ENCODE measurements at regions not wholly inside any gene's neighbourhood (a gene's known extent, or its start where the extent isn't known, plus 50 kb on each side); places are given as distances from the start of the nearest gene placed in this dataset.

DNA sequence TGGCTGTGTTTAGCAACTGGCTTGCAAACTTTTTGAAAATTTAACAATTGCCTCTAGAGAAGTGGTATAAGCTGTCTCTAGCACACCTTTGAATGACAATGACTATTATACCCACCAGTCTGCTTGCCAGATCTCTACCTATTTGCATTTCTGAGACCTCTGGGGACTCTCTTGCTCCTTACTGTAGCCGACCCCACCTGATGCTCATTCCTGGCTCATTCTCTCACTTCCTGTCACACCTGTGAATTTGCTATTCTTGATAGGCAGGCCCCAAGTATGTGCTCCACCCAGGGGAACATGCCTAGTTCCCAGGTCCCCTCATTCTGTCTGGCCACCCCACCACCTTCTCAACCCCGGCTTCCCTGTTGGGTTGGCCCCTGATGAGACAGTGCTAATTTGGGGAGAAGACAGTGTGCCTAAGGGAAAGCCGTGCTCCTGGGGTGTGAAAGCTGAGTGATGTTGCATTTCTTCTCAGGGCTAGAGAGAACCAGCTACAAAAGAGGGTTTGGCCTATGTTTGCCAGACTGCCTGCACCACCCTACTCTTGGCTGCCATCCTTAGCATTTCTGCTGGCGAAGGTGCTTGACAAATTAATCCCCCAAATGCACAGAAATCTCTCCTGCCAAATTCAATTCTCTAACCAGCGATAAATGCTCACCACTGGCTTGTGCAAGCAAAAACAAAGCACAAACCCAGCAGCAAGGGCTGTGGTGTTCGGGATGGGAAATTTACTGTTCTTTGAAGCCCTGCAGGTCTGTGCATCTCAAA lies 138.2 kb downstream of the RPS24 start:
- ATAC-seq (replicated peaks), result no peak
- DNase-seq, result no peak
- Mint-ChIP-seq H3K9me3 (no peaks in the 10 kb centered on the region), H3K27me3 (peaks cover 6 to 13% of the 10 kb centered on the region in 2 donors), H3K27ac (no peak overlapping the region), H3K4me3 (no peak overlapping the region), H3K36me3 (no peaks in the 10 kb centered on the region), H3K4me1 (no peaks in the 10 kb centered on the region)

DNA sequence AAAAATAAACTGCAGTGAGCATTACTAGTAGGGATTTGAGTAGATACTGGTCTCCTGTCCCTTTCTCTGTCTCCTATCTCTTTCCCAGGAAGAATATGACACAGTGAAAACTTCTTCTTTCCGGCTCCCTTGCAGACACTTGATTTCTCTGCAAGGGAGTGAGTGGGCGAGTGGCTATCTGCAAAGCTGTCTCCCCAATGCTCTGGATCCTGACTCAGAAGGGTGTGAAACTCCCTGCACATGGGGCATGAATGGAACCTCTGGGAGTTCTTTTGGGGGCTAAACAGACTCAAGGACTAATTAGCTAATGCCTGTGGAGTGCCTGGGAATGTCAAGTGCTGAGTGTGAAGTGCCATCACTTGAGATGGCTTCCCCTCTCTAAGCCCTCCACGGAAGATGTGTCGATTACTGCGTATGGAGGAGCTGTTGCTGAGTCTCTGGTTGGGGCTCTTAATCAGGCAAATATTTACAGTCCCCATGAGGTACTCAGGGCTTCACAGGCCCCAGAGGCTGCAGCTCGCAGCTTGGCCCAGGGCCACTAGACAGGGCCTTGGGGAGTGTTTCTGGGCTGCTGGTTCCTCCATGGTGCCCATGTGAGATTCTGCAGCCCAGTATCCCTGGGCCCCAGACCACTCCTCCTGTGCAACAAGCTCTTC lies 139.8 kb downstream of the RPS24 start:
- H3K27ac Mint-ChIP-seq, result no peak overlapping the region

DNA sequence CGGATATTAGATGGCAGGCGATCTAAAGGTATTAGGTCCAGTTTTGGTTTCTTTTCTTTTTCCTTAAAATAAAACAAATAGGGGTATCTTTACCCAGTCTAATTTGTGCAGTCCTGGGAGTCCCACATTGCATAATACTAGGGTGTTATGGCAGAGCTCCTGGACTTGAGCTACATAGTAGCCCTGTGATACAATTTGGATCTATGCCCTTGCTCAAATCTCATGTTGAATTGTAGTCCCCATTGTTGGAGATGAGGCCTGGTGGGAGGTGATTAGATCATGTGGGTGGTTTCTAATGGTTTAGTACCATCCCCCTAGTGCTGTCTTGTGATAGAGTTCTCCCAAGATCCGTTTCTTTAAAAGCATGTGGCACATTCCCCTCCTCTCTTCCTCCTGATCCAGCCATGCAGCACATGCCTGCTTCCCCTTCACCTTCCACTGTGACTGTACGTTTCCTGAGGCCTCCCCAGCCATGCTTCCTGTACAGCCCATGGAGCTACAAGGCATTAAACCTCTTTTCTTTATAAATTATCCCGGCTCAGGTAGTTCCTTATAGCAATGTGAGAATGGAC lies 141.9 kb downstream of the RPS24 start:
- H3K4me3 Mint-ChIP-seq, result no peak overlapping the region

More for the DNA sequence above, 139.8 kb downstream of the RPS24 start:
- Mint-ChIP-seq H3K9me3 (no peaks in the 10 kb centered on the region), H3K27me3 (peaks cover 6 to 13% of the 10 kb centered on the region in 2 donors), H3K4me3 (no peak overlapping the region), H3K36me3 (no peaks in the 10 kb centered on the region), H3K4me1 (no peaks in the 10 kb centered on the region)
- ATAC-seq (replicated peaks) (no peak), DNase-seq (no peak)

DNA sequence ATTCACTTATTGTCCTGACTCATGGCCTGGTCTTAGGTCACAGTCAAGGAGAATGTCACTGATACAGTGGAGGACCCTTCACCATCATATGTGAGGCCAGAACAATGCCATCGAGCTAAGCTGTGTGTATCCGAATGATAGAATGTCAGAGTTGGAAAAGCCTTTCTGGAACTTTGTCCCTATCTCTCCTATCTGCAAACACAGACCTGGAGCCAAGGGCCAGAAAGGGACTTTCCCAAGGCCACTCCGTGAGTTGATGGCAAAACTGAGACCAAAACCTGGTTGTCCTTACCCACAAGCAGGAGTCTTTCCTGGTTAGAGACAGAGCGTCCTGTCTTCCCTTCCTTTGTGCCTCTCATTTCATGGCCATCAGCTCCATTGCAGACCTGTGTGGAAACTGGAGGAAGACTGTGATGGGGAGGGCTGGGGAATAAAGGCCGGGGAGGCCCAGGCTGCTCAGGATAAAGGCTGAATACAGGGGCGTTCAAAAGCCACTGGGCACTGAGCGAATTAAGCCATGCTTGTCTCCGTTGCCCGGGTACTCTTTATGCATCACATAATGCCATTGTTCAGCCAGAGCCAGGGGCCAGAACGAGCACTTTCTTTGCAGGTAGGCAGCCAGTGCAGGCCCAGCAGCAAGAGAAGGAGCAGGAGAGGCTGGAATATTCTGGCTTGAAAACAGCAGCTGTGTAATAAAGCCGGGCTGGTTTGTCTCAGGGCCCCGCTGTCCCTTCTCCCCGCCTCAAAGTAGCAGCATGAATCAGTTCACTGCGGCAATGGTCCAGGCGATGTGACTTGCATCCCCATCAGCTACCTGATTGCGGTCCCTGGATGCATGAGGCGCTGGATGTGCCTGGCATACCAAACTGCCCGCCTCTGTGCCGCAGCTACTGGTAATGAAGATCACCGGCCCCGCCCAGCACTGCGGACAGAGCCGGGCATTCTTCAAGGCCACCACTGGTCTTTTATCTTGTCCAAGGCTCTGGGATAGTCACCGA lies 143.0 kb downstream of the RPS24 start:
- no peaks in the 10 kb centered on the region for H3K9me3 Mint-ChIP-seq
- H3K27ac Mint-ChIP-seq, result no peak overlapping the region
- H3K27me3 Mint-ChIP-seq, result peaks cover 0 to 9% of the 10 kb centered on the region in 2 donors
- no peak for DNase-seq
- H3K4me1 Mint-ChIP-seq, result no peaks in the 10 kb centered on the region
- no peak overlapping the region for H3K4me3 Mint-ChIP-seq
- ATAC-seq (replicated peaks), result no peak
- no peaks in the 10 kb centered on the region for H3K36me3 Mint-ChIP-seq

More for the DNA sequence above, 141.9 kb downstream of the RPS24 start:
- H3K36me3 Mint-ChIP-seq, result no peaks in the 10 kb centered on the region
- no peaks in the 10 kb centered on the region for H3K4me1 Mint-ChIP-seq
- DNase-seq, result no peak
- ATAC-seq (replicated peaks), result no peak
- H3K9me3 Mint-ChIP-seq, result no peaks in the 10 kb centered on the region
- no peak overlapping the region for H3K27ac Mint-ChIP-seq
- peaks cover 0 to under 1% of the 10 kb centered on the region in 2 donors for H3K27me3 Mint-ChIP-seq

DNA sequence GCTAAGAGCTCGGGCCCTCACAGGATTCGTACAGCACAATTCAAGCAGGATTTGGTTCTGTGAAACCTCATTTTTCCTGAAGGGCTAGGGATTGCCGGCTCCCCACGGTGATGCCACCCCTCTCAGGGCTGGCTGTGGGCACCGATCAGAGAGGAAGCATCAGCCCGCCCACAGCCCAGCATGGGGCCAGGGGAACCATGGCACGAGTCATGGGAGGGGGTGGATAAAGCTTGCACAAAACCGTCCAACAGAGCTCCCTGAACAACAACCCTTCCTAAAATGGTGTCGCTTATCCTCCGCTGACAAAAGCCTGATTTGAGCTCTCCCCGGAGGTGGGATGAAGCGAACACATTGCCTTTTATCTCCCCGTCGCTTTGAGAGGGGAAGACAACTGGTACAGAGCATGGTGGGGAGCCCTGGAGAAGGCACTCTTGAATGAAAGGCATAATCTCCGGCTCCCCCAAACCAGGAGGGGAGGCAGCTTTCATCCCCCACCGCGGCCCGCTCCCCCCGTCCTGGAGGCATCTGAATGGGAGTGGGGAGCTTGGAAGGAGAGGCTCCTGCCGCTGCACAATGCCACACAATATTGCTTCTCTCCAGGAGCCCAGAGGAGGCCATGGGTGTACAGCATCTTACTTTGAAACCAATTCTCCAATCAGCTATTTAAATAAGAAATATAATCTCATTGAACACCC lies 144.0 kb downstream of the RPS24 start:
- H3K27me3 Mint-ChIP-seq, result peaks cover 0 to 9% of the 10 kb centered on the region in 2 donors
- H3K27ac Mint-ChIP-seq, result no peak overlapping the region
- no peak overlapping the region for H3K4me3 Mint-ChIP-seq
- DNase-seq, result no peak
- H3K9me3 Mint-ChIP-seq, result no peaks in the 10 kb centered on the region
- no peaks in the 10 kb centered on the region for H3K36me3 Mint-ChIP-seq
- H3K4me1 Mint-ChIP-seq, result no peaks in the 10 kb centered on the region
- ATAC-seq (replicated peaks), result no peak

DNA sequence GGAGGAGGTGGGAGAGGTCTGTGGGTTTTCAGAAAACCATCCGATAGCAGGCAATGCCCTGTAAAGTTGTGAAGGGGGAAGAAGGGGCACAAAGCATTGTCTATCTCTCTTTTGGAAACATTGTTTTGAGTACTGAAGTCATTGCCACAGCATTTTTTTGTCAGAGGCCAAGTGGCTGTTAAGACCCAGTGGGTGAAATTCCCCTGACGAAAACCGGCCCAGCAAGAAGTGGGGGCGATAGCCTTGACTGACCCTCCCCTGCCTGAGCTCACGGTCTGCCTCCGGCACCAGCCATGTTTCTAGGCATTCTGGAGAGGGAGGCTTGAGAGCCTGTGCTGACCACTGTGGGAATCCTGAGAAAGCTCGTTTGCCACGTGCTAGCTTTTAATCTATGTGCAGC lies 144.7 kb downstream of the RPS24 start:
- Mint-ChIP-seq H3K9me3 (no peaks in the 10 kb centered on the region), H3K4me3 (no peak overlapping the region), H3K36me3 (no peaks in the 10 kb centered on the region), H3K27me3 (peaks cover 0 to 9% of the 10 kb centered on the region in 2 donors), H3K4me1 (no peaks in the 10 kb centered on the region), H3K27ac (no peak overlapping the region)
- ATAC-seq (replicated peaks) (no peak), DNase-seq (no peak)

DNA sequence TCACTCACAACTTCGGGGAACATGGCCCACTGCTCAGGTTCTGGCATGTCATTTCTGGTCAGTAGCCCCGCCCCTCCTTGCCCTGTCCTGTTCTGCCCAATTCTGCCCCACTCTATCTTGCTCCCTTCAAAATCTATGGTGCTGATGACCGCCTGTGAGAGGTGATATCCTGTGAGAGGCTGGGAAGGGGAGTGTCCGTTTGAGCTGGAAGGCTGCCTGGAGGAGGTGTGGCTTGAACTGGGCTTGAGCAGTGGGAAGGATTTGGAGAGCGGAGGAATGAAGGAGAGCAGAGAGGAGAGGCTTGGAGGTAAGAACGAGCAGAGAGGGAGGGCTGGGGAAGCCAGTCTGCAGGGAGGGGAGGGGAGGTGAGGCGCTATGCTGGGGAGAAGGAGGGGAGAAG lies 145.3 kb downstream of the RPS24 start:
- Mint-ChIP-seq H3K27ac (no peak overlapping the region), H3K27me3 (peaks cover 0 to 9% of the 10 kb centered on the region in 2 donors), H3K4me1 (no peaks in the 10 kb centered on the region), H3K4me3 (no peak overlapping the region), H3K9me3 (no peaks in the 10 kb centered on the region), H3K36me3 (no peaks in the 10 kb centered on the region)
- DNase-seq (no peak), ATAC-seq (replicated peaks) (no peak)

DNA sequence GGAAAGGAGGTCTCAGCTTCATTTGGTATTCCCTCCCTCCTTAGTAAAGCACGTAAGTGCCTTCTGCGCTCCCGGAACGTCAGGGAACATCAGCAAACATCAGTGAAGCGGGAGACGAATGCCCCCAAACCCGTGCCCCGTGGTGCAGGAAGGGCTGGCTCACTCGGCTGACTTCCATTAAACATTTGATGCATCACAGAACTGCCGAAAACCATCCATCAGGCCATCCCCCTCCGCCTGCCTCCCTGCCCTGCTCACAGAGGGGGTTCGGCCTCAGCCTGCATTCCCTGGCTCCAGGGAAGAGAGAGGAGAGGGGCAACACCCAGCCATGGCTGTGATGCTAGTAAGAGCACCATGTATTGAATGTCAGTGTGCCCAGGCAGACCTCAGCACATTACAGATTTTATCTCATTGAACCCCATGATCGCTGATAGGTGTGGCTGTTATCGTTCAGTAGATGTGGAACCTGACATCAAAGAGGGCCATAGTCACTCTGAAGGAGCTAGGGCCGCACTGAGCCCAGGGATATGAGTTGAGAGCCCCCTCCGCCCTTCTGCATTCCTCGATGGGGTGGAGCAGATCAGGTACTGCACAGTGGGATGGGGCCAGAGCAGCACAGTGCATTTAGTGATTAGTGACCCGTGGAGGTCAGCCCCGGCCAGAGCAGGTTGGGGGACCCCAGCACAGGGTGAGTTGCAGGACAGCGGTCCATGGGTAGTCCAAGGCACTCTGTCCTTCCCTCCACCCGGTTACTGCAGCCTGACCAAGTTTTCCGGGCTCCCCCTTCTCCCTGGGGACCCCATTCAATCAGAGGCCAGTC lies 146.4 kb downstream of the RPS24 start:
- H3K27me3 Mint-ChIP-seq, result peaks cover 0 to 9% of the 10 kb centered on the region in 2 donors
- ATAC-seq (replicated peaks), result no peak
- no peaks in the 10 kb centered on the region for H3K9me3 Mint-ChIP-seq
- no peaks in the 10 kb centered on the region for H3K4me1 Mint-ChIP-seq
- no peaks in the 10 kb centered on the region for H3K36me3 Mint-ChIP-seq
- H3K27ac Mint-ChIP-seq, result no peak overlapping the region
- no peak for DNase-seq
- no peak overlapping the region for H3K4me3 Mint-ChIP-seq

DNA sequence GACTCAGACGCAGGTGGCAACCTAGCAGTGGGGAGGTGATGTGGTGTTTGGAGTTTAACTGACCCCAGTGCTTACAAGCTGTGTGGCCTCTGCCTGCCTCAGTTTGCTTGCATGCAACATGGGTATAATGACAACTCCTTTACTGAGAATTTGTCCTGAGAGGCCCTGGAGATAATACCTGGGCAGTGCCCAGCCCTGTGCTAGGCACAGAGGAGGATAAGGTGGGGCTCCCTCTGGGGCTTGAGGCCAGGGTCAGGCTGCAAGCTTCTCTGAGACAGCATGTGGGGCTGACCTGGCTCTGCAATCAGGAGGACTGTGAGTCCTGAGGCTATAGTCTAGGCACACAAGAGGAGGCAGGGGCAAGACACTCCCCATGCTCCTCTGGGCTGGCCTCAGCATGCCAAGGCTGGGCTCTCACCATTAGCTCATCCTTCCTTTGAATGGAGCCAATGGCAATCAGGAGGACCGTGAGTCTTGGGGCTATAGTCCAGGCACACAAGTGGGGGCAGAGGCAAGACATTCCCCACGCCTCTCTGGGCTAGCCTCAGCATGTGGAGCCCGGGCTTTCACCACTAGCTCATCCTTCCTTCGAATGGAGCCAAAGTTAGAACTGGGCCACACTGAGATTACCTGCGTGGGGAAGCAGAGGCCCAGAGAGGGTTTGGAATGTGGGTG lies 147.9 kb downstream of the RPS24 start:
- H3K36me3 Mint-ChIP-seq, result no peaks in the 10 kb centered on the region
- no peak for ATAC-seq (replicated peaks)
- no peaks in the 10 kb centered on the region for H3K9me3 Mint-ChIP-seq
- H3K27me3 Mint-ChIP-seq, result peaks cover 0 to 9% of the 10 kb centered on the region in 2 donors
- H3K4me1 Mint-ChIP-seq, result no peaks in the 10 kb centered on the region
- no peak overlapping the region for H3K27ac Mint-ChIP-seq
- DNase-seq, result no peak
- H3K4me3 Mint-ChIP-seq, result no peak overlapping the region

DNA sequence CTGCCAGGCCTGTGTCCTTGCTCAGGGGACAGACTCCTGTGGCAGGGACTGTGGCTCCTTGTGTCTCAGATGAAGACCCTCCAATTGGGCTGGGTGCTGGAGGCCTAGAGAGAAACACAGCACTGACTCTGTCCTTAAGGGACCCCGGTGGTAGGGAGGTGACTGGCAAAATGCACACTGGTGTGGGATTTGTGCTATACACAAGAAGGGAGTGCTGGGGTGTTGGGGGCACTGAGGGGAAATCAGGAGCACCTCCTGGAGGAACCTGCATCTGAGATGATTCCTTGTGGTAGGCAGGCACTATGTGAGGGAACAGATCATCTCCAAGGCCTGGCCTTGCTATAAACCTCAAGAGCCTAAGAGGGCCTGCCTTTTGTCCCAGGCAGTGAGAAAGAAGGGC lies 149.2 kb downstream of the RPS24 start:
- Mint-ChIP-seq H3K36me3 (no peaks in the 10 kb centered on the region), H3K4me1 (no peaks in the 10 kb centered on the region), H3K27ac (no peak overlapping the region), H3K4me3 (no peak overlapping the region), H3K9me3 (no peaks in the 10 kb centered on the region), H3K27me3 (peaks cover 0 to 9% of the 10 kb centered on the region in 2 donors)
- ATAC-seq (replicated peaks) (no peak), DNase-seq (no peak)

DNA sequence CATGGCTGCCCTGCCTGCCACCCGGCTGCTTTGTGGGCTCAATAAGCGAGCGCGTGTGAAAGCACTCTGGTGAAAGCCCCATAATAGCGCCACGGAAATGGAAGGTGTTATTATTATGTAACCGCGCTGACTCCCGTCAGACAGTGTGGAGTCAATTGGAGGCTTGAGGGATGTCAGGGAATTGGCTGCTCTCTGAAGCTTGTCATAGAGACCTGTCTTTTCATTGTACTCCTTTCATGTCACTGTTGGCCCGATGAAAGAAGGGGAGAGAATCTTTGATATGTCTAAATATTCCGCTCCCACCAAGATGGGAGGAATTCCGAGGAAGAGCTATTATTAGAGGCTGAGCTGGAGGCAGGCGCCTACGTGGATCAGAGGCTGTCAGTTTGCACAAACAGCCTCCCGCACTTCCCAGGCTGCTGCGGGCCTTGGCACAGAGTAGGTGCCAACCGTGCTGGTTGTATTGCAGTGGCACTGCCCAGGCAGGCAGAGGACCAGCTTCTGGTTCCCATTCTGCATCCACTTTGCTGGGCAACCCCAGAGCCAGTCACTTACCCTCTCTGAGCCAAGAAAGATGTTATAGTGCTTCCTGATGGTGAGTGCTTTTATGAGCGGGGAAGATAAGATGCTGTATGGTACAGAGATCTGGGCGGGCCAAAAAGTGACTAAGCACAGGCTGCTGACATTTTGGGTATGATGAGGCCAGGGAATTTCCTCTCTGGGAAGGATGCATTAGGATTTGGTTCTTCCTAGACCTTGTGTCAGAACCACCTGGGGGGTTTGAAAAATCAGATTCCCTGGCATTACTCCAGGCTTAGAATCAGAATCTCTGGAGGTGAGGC lies 151.4 kb downstream of the RPS24 start:
- Mint-ChIP-seq H3K27ac (no peak overlapping the region), H3K36me3 (no peaks in the 10 kb centered on the region), H3K4me3 (no peak overlapping the region), H3K27me3 (peaks cover 0 to 9% of the 10 kb centered on the region in 2 donors), H3K4me1 (no peaks in the 10 kb centered on the region), H3K9me3 (no peaks in the 10 kb centered on the region)
- DNase-seq (no peak), ATAC-seq (replicated peaks) (no peak)

DNA sequence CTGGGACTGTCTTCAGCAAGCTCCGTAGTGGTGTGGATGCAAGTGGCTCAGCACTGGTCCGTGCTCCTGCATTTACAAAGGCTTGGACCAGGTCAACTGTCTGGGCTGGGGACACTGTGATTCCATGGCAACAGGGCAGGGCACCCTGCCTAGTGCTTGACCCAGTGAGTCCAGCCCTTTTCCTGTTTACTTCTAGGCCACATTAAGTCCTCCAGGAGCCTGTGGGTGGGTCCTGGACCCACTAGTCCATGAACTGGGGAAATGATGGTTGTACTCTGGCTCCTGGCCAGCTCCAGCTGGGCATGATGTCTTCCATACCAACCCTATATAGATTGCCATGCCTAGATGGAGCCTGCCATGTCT lies 152.0 kb downstream of the RPS24 start:
- peaks cover 0 to 7% of the 10 kb centered on the region in 2 donors for H3K27me3 Mint-ChIP-seq
- H3K4me3 Mint-ChIP-seq, result no peak overlapping the region
- no peak for DNase-seq
- H3K9me3 Mint-ChIP-seq, result no peaks in the 10 kb centered on the region
- no peak overlapping the region for H3K27ac Mint-ChIP-seq
- no peaks in the 10 kb centered on the region for H3K36me3 Mint-ChIP-seq
- no peak for ATAC-seq (replicated peaks)
- H3K4me1 Mint-ChIP-seq, result no peaks in the 10 kb centered on the region
